Brain pericyte (primary cell): ENCODE measurements at regions not wholly inside any gene's neighbourhood (a gene's known extent, or its start where the extent isn't known, plus 50 kb on each side); places are given as distances from the start of the nearest gene placed in this dataset.
"Not testable (repeated sequence)": the region's sequence is repeated elsewhere in the genome, so short reads cannot be mapped to it uniquely, and the experiment has no call there.

Source experiments
- DNase-seq: peaks from one replicate; pipeline ENCODE4 v3.0.0-alpha.2; 2012; ENCODE audit warnings: low read depth, low spot score

DNA sequence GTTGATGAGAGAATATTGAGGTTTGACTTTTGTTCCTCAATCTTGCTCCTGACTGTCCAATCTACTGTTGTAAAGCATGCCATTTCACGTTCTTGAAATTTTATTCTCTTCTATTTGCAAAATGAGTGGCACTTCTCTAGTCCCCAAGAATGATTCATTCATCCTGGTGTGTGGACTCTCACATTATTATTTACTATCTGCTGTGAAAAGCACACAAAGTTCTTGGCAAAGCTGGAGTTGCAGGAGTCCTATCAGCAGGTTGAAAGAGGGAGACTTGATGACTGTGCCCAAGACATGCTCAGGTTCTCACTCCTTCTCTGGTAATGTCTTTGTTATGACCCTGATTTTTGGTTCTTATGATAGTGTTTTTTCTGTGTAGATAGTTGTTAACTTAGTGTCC lies 382.6 kb downstream of the DMRTA1 start:
- no peak for DNase-seq

DNA sequence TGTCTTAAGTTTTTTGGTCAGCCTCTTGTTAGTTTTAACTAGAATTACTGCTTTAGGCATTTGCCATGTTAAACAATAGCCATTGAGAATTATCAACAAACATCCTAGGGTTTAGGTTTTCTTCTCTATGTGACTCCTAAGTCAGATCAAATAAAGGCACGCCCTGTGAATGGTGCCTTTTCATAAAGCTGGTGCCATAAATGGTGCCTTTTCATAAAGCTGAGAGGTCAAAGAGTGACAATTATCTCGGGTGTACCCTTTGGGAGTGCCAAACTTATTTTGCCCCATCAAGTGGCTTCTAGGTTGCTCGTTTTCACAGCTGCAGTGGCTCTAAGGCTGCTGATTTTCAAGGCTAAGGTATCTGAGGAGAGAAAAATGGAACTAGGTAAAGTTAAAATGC lies 391.6 kb downstream of the DMRTA1 start:
- DNase-seq: no peak

DNA sequence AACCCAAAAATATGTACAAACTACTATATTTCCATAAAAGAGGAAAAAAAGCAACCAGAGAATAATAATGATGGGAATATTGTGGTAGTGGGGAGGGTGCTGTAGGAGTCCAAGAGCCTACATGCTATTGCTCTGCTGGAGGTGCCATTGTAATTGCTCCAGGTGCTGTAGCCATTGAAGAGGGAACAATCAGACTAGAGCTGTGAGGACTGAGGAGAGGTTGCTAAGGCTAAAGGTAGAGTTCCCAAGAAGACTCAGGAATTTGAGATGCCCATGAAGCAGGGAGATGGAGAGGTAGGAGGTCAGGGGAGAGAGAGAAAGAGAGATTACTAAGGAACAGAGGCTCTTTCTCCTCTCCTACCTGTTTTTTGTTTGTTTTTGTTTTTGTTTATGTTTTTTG lies 394.0 kb downstream of the DMRTA1 start:
- DNase-seq: no peak

DNA sequence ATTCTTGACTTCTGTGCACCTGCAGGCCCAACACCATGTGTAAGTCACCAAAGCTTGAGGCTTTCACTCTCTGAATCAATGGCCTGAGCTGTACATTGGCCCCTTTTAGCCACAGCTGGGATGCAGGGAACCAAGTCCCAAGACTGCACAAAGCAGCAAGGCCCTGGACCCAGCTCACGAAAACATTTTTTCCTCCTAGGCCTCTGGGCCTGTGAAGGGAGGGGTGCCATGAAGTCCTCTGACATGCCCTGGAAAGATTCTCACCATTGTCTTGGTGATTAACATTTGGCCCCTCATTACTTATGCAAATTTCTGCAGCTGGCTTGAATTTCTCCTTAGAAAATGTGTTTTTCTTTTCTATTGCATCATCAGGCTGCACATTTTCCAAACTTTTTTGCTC lies 398.6 kb downstream of the DMRTA1 start:
- DNase-seq: not testable (repeated sequence)

DNA sequence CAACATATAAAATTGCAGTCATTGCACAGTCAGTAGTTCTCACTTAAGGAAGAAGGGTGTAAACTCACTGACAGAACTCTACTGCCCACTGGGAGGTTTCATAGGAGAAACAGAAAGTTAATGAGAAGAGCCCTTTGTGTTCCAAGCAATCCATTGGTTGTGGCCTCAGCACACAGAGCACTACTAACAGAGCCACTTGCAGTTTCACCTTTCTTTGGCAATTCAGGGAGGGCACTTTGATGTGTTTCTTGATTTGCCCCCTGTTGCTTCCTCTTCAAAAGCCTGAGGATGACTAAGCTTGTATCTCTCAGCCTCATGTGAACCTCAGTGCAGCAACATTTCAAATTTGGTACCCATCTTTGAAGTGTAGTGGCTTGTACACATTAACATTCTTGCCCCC lies 409.4 kb downstream of the DMRTA1 start:
- no peak for DNase-seq

DNA sequence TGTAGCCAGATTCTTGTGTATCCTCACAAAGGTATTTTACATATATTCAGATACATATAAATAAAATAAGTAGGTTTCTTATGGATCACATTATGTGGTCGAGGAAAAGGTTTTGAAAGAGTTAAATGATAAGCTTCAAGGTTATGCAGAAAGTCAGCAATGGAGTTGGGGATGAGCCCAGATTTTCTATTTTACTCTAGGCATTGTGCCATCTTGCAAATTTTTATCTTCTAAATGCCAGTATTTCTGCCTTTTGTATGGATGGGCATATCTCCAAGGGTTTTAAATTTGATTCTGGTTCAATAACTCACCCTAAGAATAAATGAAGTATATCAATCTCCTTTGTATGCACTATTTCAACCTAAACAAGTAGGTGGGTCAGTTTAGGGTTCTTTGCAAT lies 410.7 kb downstream of the DMRTA1 start:
- DNase-seq: no peak

DNA sequence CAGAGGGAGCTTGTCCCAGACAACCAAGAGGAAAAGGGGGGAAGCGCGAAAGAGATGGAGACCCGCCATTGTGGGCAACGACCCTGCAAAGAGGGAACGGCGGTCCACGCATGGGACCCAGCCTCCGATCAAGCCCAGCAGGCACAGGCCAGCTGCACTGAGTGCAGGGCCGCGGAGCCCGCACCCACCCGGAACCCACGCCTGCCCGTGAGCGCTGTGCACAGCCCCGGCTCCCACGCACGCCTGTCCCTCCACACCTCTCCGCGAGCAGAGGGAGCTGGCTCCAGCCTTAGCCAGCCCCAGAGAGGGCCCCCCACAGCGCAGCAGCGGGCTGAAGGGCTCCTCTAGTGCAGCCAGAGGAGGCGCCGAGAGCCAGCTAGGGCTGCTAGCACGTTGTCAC lies 416.5 kb downstream of the DMRTA1 start:
- no peak for DNase-seq

DNA sequence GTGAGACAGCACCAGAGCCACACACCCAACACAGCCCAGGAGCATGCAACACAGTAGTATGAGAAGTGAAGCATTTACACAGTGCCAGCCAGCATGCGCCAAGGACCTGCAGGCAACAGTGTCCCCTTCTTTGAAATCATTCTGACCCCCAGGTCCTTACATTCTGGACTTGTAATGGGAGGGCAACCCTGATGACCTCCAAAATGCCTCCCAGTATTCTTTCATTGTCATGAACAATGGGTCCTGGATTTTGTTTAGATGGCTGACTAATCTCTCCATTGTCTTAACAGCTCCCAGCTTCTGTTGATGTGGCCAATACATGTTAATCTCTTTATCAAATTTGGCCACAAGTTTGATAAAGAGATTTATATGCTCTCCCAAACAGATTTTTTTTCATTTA lies 417.1 kb downstream of the DMRTA1 start:
- no peak for DNase-seq

DNA sequence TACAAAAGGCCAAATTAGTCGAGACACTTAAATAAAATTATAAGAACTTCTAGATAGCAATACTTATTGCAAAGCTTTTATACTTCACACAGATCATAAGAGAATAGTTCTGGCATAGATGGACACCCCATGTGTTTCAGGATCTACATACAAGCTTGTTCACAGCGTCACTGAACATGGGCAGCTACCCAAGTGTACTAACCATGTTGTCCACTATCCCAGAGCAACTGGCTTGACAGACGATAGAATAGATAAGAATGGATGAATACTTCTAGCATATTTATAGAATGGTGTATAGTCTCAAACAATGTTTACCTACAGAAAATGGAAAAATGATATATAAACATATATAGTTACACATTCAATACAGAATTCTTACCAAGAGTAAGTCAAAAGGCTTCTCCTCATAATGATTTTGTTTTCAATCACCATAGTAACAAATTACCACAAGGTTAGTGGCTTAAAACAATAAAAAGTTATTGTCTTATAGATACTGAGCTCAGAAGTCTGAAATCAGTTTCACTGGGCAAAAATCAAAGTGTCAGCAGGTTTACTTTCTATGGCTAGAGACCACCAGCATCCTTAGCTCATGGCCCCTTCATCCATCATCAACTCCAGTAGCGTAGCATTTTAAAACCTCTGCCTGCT lies 446.7 kb downstream of the DMRTA1 start:
- DNase-seq: no peak

DNA sequence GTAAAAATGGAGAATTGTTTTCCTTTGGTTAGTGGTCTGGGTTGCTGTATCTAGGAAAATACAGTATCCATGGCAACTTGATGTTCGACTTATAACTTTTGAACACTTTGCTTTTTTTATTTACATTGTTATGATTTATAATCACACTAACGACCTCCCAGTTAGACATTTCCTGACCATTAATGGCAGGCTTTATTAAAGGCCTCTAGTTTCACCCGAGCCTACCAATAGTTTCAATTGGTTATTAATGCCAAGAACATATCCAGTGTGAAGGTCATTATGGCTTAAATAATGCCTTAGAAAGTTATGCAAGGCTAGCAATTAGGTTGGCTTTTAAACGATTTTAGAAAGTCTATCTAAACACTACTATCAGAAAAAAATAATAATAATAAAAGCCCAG lies 452.0 kb downstream of the DMRTA1 start:
- DNase-seq: no peak

DNA sequence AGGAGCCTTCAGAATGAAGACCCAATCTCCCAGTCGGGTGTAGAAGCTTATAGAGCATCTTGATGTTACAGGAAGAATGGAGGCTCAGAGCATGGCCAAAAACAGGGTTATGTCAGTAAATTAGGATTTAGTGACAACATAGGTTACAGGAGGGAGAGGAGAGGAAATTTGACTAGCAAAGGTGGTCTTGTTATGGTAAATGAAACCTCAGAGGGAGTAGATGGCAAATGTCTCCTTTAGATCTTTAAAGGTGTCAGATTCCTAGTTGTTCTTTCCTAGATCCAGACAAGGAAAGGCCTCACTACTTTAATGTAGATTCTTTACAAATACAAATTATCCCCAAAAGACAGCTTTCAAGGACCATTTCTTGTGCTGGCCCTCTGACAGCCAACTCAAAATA lies 465.0 kb downstream of the DMRTA1 start:
- no peak for DNase-seq

DNA sequence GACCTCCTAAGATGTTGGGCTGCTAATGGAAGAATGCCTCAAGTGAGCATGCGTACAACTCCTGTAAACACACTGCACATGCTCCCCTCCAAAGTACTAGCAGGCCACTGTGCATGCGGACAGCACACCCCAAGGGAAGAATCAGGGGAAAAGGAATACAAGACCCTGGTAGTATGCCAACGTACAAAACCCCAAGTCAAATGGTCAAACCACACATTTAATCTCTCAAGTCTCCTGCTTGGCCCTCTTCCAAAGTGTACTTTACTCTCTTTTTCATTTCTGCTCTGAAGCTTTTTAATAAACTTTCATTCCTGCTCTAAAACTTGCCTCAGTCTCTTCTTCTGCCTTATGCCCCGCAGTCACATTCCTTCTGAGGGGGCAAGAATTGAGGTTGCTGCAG lies 466.4 kb downstream of the DMRTA1 start:
- DNase-seq: no peak

DNA sequence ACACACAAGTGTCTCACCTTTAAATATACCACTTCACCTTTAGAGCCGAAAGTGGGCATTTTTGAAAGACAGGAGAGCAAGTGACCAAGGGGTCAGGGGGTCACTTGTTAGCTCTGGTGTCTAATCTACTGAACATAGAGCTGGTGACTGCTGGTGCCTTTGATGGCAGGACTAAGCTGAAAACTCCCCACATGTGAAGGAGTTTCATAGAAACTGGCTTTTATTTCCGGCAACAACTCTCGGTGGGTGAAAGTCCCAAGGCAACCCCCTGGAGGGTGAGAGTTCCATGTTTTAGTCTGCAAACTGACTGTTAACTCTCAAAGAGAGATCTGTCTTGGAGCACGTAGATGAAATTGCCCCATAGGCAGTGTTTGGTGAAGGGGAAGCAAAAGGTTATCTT lies 466.9 kb downstream of the DMRTA1 start:
- no peak for DNase-seq

DNA sequence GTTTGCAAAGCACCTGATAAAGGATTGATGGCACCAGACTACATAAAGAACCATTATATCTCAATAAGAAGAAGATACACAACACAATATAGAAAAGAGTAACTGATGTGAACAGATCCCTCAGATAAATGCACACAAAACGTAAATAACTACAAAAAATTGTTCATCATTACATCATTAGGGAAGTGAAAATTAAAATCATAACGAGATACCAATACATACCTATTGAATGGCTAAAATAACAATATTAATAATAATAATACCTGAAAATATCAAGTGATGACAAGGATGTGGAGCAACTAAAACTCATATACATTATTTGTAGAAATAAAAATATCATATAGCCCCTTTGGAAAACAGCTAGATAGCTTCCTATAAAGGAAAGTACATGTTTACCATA lies 469.5 kb downstream of the DMRTA1 start:
- no peak for DNase-seq

DNA sequence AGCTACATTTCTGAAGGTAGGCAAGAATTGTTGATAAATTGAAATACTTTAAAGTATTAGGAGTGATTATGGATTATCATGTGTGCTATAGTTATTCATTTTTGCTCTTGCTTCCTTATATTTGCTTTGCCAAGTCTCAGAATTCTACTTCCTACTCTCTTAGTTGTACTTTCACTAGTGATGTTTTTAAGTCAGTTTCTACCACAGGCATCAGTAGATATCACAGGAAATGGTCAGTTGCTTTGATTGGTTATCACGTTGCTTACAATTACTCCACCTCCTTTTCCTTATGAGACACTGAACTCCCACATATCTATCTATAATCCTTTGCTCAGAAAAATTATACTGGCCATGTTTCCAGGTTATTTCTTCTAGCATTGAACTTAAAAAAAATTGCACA lies 472.8 kb downstream of the DMRTA1 start:
- DNase-seq: no peak

DNA sequence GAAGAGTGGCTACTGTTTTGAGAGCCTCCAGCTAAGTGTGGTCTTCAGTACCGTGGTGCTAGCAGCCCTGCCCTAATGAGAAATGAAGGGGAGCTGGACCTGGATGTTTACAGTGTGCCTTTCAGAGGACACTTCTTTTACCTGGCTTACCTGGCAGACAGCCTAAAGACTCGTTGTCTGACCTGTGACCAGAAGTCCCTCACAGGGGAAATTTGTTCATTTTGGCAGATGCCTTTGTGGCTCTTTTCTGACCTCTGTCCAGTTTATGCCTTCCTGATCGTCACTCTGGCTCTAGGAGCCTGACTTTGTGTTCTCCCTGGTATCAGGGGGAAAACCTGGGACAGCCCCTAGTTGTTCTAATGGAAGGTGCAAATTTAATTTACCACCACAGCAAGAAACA lies 475.1 kb downstream of the DMRTA1 start:
- no peak for DNase-seq

DNA sequence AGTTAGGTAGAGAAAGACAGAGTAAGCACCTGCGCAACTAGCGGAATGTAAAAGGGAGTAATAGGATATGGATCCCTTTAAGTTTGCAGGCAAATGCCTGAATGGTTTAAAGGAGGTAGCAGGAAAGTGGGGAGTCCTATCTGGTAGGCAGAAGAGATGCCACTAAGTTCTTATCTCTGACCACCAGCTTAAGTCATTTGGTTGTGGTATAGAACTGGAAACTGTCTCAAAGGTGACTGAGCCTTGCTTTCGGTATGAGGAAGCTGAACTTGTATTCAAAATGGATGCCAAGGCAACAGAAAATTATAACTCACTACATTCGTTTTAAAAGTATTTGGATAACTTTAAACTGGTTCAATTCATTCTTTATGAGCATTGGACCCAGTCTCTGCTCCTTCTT lies 475.6 kb downstream of the DMRTA1 start:
- no peak for DNase-seq

DNA sequence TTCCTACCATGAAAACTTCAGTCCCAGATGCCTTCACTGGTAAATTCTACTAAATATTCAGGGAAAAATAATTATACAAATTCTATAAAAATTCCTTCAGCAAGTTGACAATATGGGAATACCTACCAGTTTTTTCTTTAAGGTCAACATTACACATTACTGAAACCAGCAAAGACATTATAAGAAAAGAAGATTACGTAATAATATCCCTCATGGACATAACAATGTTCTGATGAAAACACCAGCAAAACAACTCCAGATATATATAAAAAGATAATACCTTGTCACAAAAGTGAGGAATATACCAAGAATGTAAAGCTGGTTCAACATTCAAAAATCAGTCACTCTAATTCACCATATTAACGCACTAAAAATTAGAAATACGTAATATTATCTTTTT lies 507.9 kb downstream of the DMRTA1 start:
- no peak for DNase-seq

DNA sequence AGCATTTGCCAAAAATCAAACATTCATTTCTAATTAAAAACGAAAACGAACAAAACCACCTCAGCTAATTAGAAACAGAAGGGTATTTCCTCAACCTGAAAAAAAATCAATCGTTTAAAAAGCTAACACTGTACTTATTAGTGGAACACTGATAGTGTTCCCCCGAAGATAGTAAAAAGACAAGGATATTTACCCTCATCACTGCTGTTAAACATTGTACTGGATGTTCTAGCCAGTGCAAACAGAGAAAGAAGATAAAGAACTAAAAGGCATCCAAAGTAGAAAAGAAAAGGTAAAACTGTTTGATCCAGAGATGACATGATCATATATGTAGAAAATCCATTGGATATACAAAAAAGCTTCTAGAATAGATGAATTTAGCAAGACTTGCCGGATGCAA lies 508.3 kb downstream of the DMRTA1 start:
- DNase-seq: no peak

DNA sequence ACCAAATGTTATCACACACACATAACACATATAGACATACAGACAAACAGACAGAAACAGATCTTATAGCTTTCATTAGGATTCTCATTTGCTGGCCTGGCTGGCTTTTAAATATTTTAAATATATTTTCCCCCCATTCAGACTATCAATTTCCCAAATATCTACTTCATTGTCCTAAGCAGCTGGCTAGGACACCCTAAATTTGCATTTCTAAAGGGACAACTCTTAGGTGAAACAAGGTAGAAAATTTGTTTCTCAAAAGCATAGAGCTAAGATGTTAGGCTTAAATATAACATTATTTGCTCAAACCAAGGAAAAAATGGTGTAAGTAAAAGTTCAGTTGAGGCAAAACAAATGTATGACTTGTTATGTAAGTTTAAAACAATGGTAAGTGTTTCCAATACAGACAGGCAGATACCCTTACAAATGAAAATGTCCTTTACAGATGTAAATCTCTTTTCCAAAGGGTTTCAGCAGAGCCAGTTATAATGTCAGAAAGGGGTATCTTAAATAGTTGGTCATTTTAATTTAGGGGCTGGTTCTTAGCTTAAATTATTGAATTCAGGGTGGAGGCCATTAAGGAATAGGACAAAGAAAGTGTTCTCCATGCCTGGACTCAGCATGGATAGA lies 522.8 kb downstream of the DMRTA1 start:
- no peak for DNase-seq

DNA sequence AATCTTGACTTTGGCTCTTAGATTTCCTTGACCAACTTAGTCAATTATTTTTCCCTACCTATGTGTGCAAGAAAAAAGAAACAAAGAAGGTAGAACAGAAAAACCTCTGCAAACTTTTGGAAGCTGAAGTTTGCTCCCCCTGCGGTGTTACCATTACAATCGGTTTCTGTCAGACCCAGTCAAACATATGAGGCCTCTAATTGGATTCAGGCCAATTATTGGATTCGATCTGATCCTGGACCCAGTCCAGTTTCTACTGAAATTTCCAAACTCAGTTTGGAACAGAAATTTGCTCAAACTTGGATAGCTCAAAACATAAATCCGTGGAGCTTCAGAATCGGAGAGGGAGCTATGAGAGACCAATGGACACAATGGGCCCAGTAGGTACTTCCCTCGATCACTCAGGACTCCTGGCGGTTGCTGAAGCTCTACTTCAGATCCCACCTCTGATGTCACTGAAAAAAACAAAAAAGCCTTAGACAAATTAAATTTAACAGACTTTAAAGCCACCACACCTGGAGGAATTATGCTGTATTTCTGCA lies 523.9 kb downstream of the DMRTA1 start:
- no peak for DNase-seq

DNA sequence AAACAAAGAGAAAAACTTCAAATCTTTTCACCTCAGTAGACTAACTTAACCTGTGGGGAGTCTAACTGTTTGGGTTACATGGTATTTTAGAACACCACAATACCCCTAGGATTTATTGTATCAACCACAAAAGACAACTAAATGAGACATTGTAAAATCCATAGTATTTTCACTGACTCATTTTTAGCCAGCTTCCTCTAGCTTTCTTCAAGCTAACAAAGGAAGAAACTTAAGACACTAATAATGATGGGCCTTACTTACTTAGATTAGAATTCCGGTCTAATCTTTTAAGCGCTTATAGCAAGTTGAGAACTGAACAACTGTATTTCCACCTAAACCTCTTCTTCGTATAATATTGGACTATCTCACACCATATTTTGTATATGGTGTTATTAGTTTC lies 529.3 kb downstream of the DMRTA1 start:
- no peak for DNase-seq

DNA sequence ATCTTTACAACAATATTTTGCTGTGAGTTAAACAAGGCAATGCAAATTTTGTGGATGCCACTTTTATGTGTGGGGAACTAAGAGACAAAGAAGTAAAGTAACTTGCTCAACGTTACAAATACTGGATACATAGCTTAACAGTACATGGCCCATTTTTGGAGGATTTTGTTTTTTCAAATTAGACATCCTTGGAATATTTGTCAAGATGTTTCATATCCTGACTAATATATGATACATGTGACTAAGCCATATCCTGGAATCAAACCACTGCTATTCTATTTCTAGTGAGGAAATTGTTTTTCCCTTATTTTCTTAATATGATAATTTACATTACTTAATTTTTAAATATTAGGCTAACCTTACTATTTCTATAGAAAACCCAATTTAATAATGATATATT lies 529.8 kb downstream of the DMRTA1 start:
- DNase-seq: no peak

DNA sequence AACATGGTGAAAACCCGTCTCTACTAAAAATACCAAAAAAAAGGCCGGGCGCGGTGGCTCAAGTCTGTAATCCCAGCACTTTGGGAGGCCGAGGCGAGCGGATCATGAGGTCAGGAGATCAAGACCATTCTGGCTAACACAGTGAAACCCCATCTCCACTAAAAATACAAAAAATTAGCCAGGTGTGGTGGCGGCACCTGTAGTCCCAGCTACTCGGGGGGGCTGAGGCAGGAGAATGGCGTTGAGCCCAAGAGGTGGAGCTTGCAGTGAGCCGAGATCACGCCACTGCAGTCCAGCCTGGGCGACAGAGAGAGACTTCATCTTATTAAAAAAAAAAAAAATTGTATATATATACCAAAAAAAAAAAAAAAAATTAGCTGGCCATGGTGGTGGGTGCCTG lies 533.8 kb downstream of the DMRTA1 start:
- DNase-seq: not testable (repeated sequence)
